H1 (cell line): ENCODE measurements at regions not wholly inside any gene's neighbourhood (a gene's known extent, or its start where the extent isn't known, plus 50 kb on each side); places are given as distances from the start of the nearest gene placed in this dataset.

Experiments
- CTCF ChIA-PET: fragments of 300-600 bp; sonication (Branson Sonifier 250); formaldehyde crosslinking; loops from one replicate; lab custom pipeline; 2021; ENCODE audit not compliant: partially characterized antibody; lab: Charles Lee
- POLR2A ChIA-PET: fragments of 300-600 bp; sonication (Branson Sonifier 250); formaldehyde crosslinking; loops from one replicate; lab custom pipeline; 2021; ENCODE audit warnings: inconsistent platforms; ENCODE audit not compliant: partially characterized antibody; lab: Charles Lee
- DNase-seq, 2 experiments: peaks; one replicate each; pipeline versions ENCODE4 v3.0.0 to v3.0.0-alpha.2; 2010 to 2022; ENCODE audit warnings: low spot score in 2 of 2, low read depth in 1 of 2, mixed read lengths in 1 of 2
- FAIRE-seq: peaks from 2 replicates; lab custom pipeline; 2011; peaks lifted over from hg19 to GRCh38; lab: Jason Lieb, UNC
- H2AFZ ChIP-seq: 2 replicates; pipeline ENCODE4 v1.8.1; 2012; ENCODE audit warnings: low read length, inconsistent platforms
- H2AK5ac ChIP-seq: 2 replicates; pipeline ENCODE4 v1.6.1; 2013; ENCODE audit warnings: low read depth, low read length
- H2BK120ac ChIP-seq: replicated peaks from 2 replicates; pipeline ENCODE3; 2013; ENCODE audit warnings: low read depth, low read length, inconsistent platforms
- H2BK12ac ChIP-seq: 2 replicates; pipeline ENCODE4 v1.6.1; 2013; ENCODE audit warnings: low read depth, low read length
- H2BK15ac ChIP-seq: 2 replicates; pipeline ENCODE4 v1.6.1; 2013; ENCODE audit warnings: low read length
- H2BK20ac ChIP-seq: 2 replicates; pipeline ENCODE4 v1.6.1; 2013; ENCODE audit warnings: low read length
- H2BK5ac ChIP-seq: 2 replicates; pipeline ENCODE4 v1.6.1; 2013; ENCODE audit warnings: low read depth, low read length
- H3K14ac ChIP-seq: 2 replicates; pipeline ENCODE4 v1.6.1; 2013; ENCODE audit warnings: inconsistent platforms; ENCODE audit not compliant: insufficient read length
- H3K18ac ChIP-seq: 2 replicates; pipeline ENCODE4 v1.6.1; 2013; ENCODE audit warnings: low read length; ENCODE audit errors: extremely low read depth
- H3K23ac ChIP-seq: 2 replicates; pipeline ENCODE4 v1.6.1; 2013; ENCODE audit warnings: inconsistent platforms; ENCODE audit not compliant: insufficient read length
- H3K23me2 ChIP-seq: 2 replicates; pipeline ENCODE4 v1.6.1; 2013; ENCODE audit warnings: low read depth, low read length
- H3K27ac ChIP-seq: 2 replicates; pipeline ENCODE4 v1.6.1; 2011; ENCODE audit warnings: low read depth, low read length, inconsistent platforms
- H3K27me3 ChIP-seq, 4 experiments: replicated peaks in 1 of 4; 1 replicate in 1 of 4; 2 replicates in 3 of 4; pipeline versions ENCODE4 v1.6.1 to v1.8.1; 2011 to 2013; ENCODE audit warnings: low read length in 3 of 4, mild to moderate bottlenecking in 3 of 4, inconsistent platforms in 2 of 4, mixed read lengths in 2 of 4, moderate library complexity in 1 of 4; ENCODE audit not compliant: control insufficient read depth in 3 of 4, insufficient read depth in 3 of 4; ENCODE audit errors: extremely low read depth in 1 of 4
- H3K36me3 ChIP-seq, 4 experiments: 2 replicates each; pipeline versions ENCODE4 v1.6.1 to v1.8.1; 2011 to 2013; ENCODE audit warnings: mild to moderate bottlenecking in 4 of 4, low read length in 3 of 4, moderate library complexity in 2 of 4, control low read depth in 1 of 4, inconsistent platforms in 1 of 4; ENCODE audit not compliant: insufficient read depth in 4 of 4, control insufficient read depth in 2 of 4
- H3K4ac ChIP-seq: replicated peaks from 2 replicates; pipeline ENCODE3; 2013; ENCODE audit warnings: low read length, low read depth, mixed read lengths, inconsistent platforms; ENCODE audit not compliant: insufficient read length
- H3K4me1 ChIP-seq, 4 experiments: replicated peaks in 1 of 4; 1 replicate in 1 of 4; 2 replicates in 3 of 4; pipeline versions ENCODE4 v1.6.1 to v1.8.1; 2011 to 2013; ENCODE audit warnings: low read length in 3 of 4, inconsistent platforms in 2 of 4, mixed read lengths in 1 of 4; ENCODE audit not compliant: insufficient read depth in 4 of 4, control insufficient read depth in 3 of 4
- H3K4me2 ChIP-seq, 2 experiments: 2 replicates each; pipeline versions ENCODE4 v1.6.1 to v1.8.1; 2011 to 2013; ENCODE audit warnings: low read depth in 2 of 2, low read length in 2 of 2, control low read depth in 1 of 2, inconsistent platforms in 1 of 2, mild to moderate bottlenecking in 1 of 2; ENCODE audit not compliant: insufficient read depth in 1 of 2
- H3K4me3 ChIP-seq, 4 experiments: fragments of 200-600, 300-600 bp in 1 of 4; sonication (generic), shearing (Covaris generic), sonication (Bioruptor Twin) in 1 of 4; 2 replicates each; pipeline versions ENCODE4 v1.5.1 to v1.8.1; 2011 to 2016; ENCODE audit warnings: low read length in 4 of 4, low read depth in 3 of 4, control low read depth in 2 of 4, inconsistent platforms in 2 of 4, mild to moderate bottlenecking in 2 of 4, mixed read lengths in 1 of 4, moderate library complexity in 1 of 4; ENCODE audit not compliant: insufficient read depth in 2 of 4; ENCODE audit errors: extremely low read depth in 1 of 4
- H3K56ac ChIP-seq: replicated peaks from 2 replicates; pipeline ENCODE3; 2013; ENCODE audit warnings: low read depth, mild to moderate bottlenecking, mixed read lengths, low read length, inconsistent platforms; ENCODE audit not compliant: insufficient read length
- H3K79me1 ChIP-seq: 2 replicates; pipeline ENCODE4 v1.6.1; 2013; ENCODE audit warnings: low read depth, low read length, control low read depth
- H3K79me2 ChIP-seq, 2 experiments: 2 replicates each; pipeline versions ENCODE4 v1.6.1 to v1.8.1; 2012 to 2013; ENCODE audit warnings: low read length in 2 of 2, mild to moderate bottlenecking in 2 of 2, inconsistent platforms in 1 of 2; ENCODE audit not compliant: insufficient read depth in 2 of 2, control insufficient read depth in 1 of 2
- H3K9ac ChIP-seq, 4 experiments: replicated peaks in 1 of 4; 1 replicate in 1 of 4; 2 replicates in 3 of 4; pipeline versions ENCODE4 v1.6.1 to v1.8.1; 2011 to 2013; ENCODE audit warnings: low read depth in 3 of 4, low read length in 3 of 4, control low read depth in 2 of 4, mild to moderate bottlenecking in 2 of 4, moderate library complexity in 2 of 4, inconsistent platforms in 1 of 4; ENCODE audit errors: extremely low read depth in 1 of 4
- H3K9me3 ChIP-seq, 2 experiments: 2 replicates each; pipeline versions ENCODE4 v1.6.1 to v1.8.1; 2012 to 2013; ENCODE audit warnings: mild to moderate bottlenecking in 2 of 2, moderate library complexity in 2 of 2, control low read depth in 1 of 2, inconsistent platforms in 1 of 2, low read depth in 1 of 2, low read length in 1 of 2, mixed read lengths in 1 of 2; ENCODE audit not compliant: insufficient read depth in 2 of 2
- H4K20me1 ChIP-seq, 2 experiments: replicated peaks in 1 of 2; 2 replicates each; pipeline versions ENCODE3 to v1.8.1; 2011 to 2013; ENCODE audit warnings: inconsistent platforms in 2 of 2, low read length in 2 of 2, mild to moderate bottlenecking in 1 of 2; ENCODE audit not compliant: insufficient read depth in 2 of 2, control insufficient read depth in 1 of 2
- H4K5ac ChIP-seq: 2 replicates; pipeline ENCODE4 v1.6.1; 2013; ENCODE audit warnings: low read length, low read depth, mixed read lengths, inconsistent platforms; ENCODE audit not compliant: insufficient read length
- H4K8ac ChIP-seq: 2 replicates; pipeline ENCODE4 v1.8.0; 2013; ENCODE audit warnings: mild to moderate bottlenecking, moderate library complexity, low read length, inconsistent platforms; ENCODE audit not compliant: insufficient read depth; ENCODE audit errors: extremely low read depth
- H4K91ac ChIP-seq: replicated peaks from 2 replicates; pipeline ENCODE3; 2013; ENCODE audit warnings: low read length, mixed read lengths, inconsistent platforms; ENCODE audit not compliant: insufficient read length
- ASH2L ChIP-seq: fragments of 200-600, 300-600 bp; sonication (generic); IDR thresholded peaks from one replicate; pipeline ENCODE4 v1.7.1; 2017; ENCODE audit warnings: low read length
- CBX8 ChIP-seq: fragments of 300-800, 300-1000 bp; sonication (generic); IDR thresholded peaks from 2 replicates; pipeline ENCODE4 v1.7.1; 2016; ENCODE audit warnings: low read depth, low read length, borderline replicate concordance
- CEBPB ChIP-seq: IDR thresholded peaks from 2 replicates; pipeline ENCODE4 v1.6.1; 2012; ENCODE audit warnings: low read depth, low read length
- CHD1 ChIP-seq: IDR thresholded peaks from 2 replicates; pipeline ENCODE4 v1.6.1; 2012; ENCODE audit warnings: low read depth, low read length, improper control_type of control experiment
- CTCF ChIP-seq, 3 experiments: IDR thresholded peaks; 1 replicate in 2 of 3; 2 replicates in 1 of 3; pipeline versions ENCODE4 v1.5.1 to v1.6.1; 2011; ENCODE audit warnings: low read length in 3 of 3, mild to moderate bottlenecking in 3 of 3, inconsistent platforms in 2 of 3, low read depth in 1 of 3, moderate library complexity in 1 of 3; ENCODE audit not compliant: insufficient read depth in 1 of 3; ENCODE audit errors: control extremely low read depth in 1 of 3
- EZH2 ChIP-seq: fragments of 200-600 bp; sonication (generic); IDR thresholded peaks from 2 replicates; pipeline ENCODE4 v1.7.1; 2012; ENCODE audit warnings: low read depth, mild to moderate bottlenecking, moderate library complexity, low read length, inconsistent platforms; ENCODE audit not compliant: severe bottlenecking
- FOSL1 ChIP-seq: IDR thresholded peaks from 2 replicates; pipeline ENCODE4 v1.6.1; 2011; ENCODE audit warnings: mild to moderate bottlenecking, low read depth, low read length, moderate library complexity; ENCODE audit not compliant: insufficient read depth
- JUND ChIP-seq: IDR thresholded peaks from 2 replicates; pipeline ENCODE4 v1.6.1; 2011; ENCODE audit warnings: mild to moderate bottlenecking, improper control_type of control experiment, low read length
- KDM1A ChIP-seq: fragments of 200-600, 300-600 bp; sonication (generic); IDR thresholded peaks from 2 replicates; pipeline ENCODE4 v1.7.1; 2016; ENCODE audit warnings: mild to moderate bottlenecking, low read length, borderline replicate concordance
- PHF8 ChIP-seq: fragments of 200-600 bp; sonication (generic); conservative IDR thresholded peaks from 2 replicates; pipeline ENCODE4 v1.7.1; 2012; ENCODE audit warnings: low read depth, mild to moderate bottlenecking, inconsistent platforms, low read length, moderate library complexity
- SIN3A ChIP-seq, 2 experiments: IDR thresholded peaks in 1 of 2; conservative IDR thresholded peaks in 1 of 2; 2 replicates each; pipeline ENCODE4 v1.6.1; 2011 to 2012; ENCODE audit warnings: low read length in 2 of 2, improper control_type of control experiment in 1 of 2, low read depth in 1 of 2, mild to moderate bottlenecking in 1 of 2
- TAF1 ChIP-seq: IDR thresholded peaks from 2 replicates; pipeline ENCODE4 v1.6.1; 2011; ENCODE audit warnings: mild to moderate bottlenecking, low read depth, low read length
- WGBS, 2 experiments: shearing (Covaris generic) in 1 of 2; methylation state at CpG; one replicate each; pipeline versions ENCODE4 v1.1.6 to v1.1.7; 2013 to 2015; ENCODE audit warnings: low lambda C conversion rate in 2 of 2, mixed read lengths in 2 of 2, inconsistent platforms in 1 of 2, low coverage in 1 of 2, missing lambda C conversion rate in 1 of 2; ENCODE audit not compliant: insufficient replicate concordance in 2 of 2, insufficient coverage in 1 of 2, insufficient read length in 1 of 2; ENCODE audit errors: extremely low coverage in 1 of 2, missing lambda C conversion rate in 1 of 2; 5-methylcytosine and 5-hydroxymethylcytosine counted together

- H4K5ac ChIP-seq, result no peak overlapping the region
- no peak overlapping the region for H3K9ac ChIP-seq
- FAIRE-seq (no peak), DNase-seq (no peak)
- H3K27ac ChIP-seq, result no peak overlapping the region
- H3K79me2 ChIP-seq, result no peaks in the 10 kb centered on the region
- no peaks in the 10 kb centered on the region; a peak in 1 of 7 replicates for H3K4me1 ChIP-seq
- no peaks in the 10 kb centered on the region for H3K23me2 ChIP-seq
- H3K79me1 ChIP-seq, result no peaks in the 10 kb centered on the region
- no peak overlapping the region for H3K4ac ChIP-seq
- H2AK5ac ChIP-seq, result no peak overlapping the region
- 93% methylated on average over 8 of the region's 8 CpGs; no CpG with 5 or more reads in 1 of the 2 experiments for WGBS, 2 experiments
- H3K27me3 ChIP-seq, result no peaks in the 10 kb centered on the region
- no peak overlapping the region for H3K23ac ChIP-seq
- ChIA-PET POLR2A (no interaction called here), CTCF (interaction anchor here (0.9 kb wide), 1 partner anchor 13 kb away, joined by 3 read pairs; no protein-coding TSS in a partner anchor)
- H4K20me1 ChIP-seq, result no peaks in the 10 kb centered on the region
- no peak overlapping the region for H2BK12ac ChIP-seq
- no peak overlapping the region for H4K8ac ChIP-seq
- H2BK120ac ChIP-seq, result no peak overlapping the region
- H2BK20ac ChIP-seq, result no peak overlapping the region
- H3K4me3 ChIP-seq, result no peak overlapping the region
- H3K18ac ChIP-seq, result no peak overlapping the region
- H4K91ac ChIP-seq, result no peak overlapping the region
- H2BK5ac ChIP-seq, result no peak overlapping the region
- H3K36me3 ChIP-seq, result no peaks in the 10 kb centered on the region
- H3K14ac ChIP-seq, result no peak overlapping the region
- no peak overlapping the region for H3K4me2 ChIP-seq
- H3K56ac ChIP-seq, result no peak overlapping the region
- H3K9me3 ChIP-seq, result peaks cover 0 to 4% of the 10 kb centered on the region in 2 experiments; a peak in 1 of 4 replicates
- H2BK15ac ChIP-seq, result no peak overlapping the region
- no peak overlapping the region for H2AFZ ChIP-seq
- TF ChIP-seq CBX8, result no peak
- TF ChIP-seq PHF8, result no peak
- TF ChIP-seq JUND, result no peak
- no peak for TF ChIP-seq FOSL1
- TF ChIP-seq SIN3A (conservative IDR thresholded peaks at IDR 0.05 in 1 of 2, IDR thresholded peaks at IDR 0.05 in 1 of 2; ENCODE audit: low read depth in 1 of 2, low read length in 2 of 2), result no peak
- TF ChIP-seq TAF1, result no peak
- TF ChIP-seq CEBPB, result no peak
- TF ChIP-seq ASH2L, result no peak
- TF ChIP-seq CTCF (IDR thresholded peaks at IDR 0.05; ENCODE audit: control extremely low read depth in 1 of 3, insufficient read depth in 1 of 3, low read depth in 1 of 3, low read length in 3 of 3), result no peak
- no peak for TF ChIP-seq CHD1
- TF ChIP-seq KDM1A, result no peak
- TF ChIP-seq EZH2, result no peak
Observed at GRCh38 chr4:126614356-126614855, 1018.4 kb upstream of the INTU start.
